ENCODE measurements at regions not wholly inside any gene's neighbourhood (a gene's known extent, or its start where the extent isn't known, plus 50 kb on each side); places are given as distances from the start of the nearest gene placed in this dataset.

DNA sequence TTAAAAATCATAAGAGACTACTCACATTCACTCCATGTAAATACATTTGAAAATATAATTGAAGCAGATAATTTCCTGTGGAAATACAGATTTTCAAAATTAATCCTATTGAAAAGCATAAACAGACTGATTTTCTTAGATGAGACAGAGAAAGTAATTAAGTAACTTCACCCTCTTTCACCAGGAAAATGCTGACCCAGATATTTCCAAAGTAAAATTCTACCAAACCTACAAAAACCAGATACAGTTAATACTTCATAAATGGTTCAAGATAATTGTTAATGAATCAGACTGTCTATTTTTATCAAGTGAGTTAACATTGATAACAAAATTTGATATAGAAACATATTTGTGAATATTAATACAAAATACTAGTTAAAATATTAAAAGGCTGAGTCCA is 233.5 kb upstream of the KHDRBS2 start:
- in situ Hi-C loops (cut with HindIII; ENCODE audit: low pct_ligation_motif_present, low pct_unique_long_range_greater_than_20kb, low sequenced_read_pairs), result no loop called here
- no peak for DNase-seq

DNA sequence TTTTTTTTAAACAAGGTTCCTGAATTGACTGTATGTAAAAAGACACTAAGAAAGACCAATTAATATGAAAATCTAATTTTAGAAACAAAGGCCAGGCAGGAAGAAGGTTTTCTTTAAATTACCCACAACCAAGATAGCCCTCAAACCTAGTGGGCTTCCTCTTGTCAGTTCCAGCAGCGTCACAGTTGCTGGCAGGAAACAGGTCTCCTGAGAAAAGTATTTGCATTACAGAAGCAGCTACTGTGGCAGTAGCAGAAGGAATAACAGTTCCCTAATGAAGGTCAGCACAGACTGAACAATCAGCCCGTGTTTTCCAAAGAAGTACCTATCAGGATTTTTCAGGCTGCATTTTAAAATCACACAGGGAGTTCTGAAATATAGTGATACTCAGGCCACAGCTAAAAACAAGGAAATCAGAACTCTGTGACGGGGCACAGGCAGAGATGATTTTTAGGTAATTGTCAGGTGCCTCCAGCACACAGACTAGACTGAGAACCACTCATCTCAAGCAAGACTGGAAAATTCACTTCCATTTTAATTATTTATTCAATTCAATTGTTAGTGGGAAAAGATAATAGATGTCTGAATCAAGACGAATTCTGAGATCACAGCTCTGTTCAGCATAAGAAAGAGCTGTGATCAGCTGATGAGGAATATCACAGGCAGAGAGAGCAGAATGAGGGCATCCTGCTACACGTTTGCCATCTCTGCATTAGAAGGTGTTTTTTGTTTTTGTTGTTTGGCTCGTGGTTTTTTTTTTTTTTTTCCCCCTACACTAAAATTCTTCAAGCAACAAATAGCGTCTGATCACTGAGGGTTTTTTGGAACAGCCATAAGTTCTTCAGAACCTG is 230.5 kb upstream of the KHDRBS2 start:
- DNase-seq, result no peak
- in situ Hi-C loops (cut with HindIII; ENCODE audit: low pct_ligation_motif_present, low pct_unique_long_range_greater_than_20kb, low sequenced_read_pairs), result no loop called here

DNA sequence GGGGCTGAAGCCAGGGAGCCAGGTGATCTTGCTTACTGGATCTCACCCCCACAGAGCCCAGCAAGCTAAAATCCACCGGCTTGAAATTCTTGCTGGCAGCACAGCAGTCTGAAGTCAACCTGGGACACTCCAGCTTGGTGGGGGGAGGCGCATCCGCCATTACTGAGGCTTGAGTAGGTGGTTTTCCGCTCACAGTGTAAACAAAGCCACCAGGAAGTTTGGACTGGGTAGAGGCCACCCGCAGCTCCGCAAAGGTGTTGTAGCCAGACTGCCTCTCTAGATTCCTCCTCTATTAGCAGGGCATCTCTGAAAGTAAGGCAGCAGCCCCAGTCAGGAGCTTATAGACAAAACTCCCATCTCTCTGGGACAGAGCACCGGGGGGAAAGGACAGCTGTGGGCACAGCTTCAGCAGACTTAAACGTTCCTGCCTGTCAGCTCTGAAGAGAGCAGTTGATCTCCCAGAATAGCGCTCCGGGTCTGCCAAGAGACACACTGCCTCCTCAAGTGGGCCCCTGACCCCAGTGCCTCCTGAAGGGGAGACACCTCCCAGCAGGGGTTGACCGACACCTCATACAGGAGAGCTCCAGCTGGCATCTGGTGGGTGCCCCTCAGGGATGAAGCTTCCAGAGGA is 206.3 kb upstream of the KHDRBS2 start:
- no peak for DNase-seq
- in situ Hi-C loops (cut with HindIII; ENCODE audit: low pct_ligation_motif_present, low pct_unique_long_range_greater_than_20kb, low sequenced_read_pairs), result no loop called here

DNA sequence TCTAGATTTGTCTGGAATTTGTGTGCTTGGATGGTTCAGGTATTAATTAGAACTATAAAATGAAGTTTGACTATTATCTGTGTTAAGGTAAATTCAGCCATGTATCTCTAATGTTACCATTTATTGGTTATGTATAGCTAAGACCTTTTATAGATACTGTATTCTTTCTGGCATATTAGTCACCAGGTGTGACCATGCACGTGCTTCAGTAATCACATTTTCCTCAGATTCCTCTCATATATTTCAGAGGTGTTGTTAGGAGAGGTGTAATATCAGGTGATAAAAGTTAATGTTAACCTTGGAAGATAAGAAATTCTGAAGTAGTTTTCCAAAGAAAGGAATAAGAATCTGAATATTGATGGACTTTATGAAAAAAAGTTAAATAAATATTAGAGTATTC is 194.5 kb upstream of the KHDRBS2 start:
- DNase-seq, result no peak
- in situ Hi-C loops (cut with HindIII; ENCODE audit: low pct_ligation_motif_present, low pct_unique_long_range_greater_than_20kb, low sequenced_read_pairs), result no loop called here

DNA sequence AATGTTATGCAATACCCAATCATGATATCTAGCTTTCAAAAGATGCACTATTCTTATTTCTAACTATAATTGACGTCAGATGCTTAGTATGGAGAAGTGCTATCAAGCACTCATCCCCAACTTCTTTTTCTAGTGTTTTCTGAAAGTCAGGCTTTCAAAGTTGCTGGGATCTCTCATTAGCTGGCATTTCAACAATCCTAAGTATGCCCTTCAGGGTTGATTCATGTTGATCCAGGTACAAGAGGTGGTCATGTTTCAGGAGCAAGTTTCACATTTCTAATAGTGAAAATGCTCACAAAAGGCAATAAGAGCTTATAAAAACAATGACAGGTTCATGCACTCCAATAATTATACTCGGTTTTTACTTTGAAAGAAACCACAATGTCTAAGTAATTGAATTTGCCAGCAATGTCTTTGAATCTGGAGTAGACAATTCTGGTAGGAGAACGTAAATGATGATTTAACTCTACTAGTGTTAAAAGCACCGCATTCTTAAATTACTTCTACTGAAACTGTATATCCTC is 193.7 kb upstream of the KHDRBS2 start:
- in situ Hi-C loops (cut with HindIII; ENCODE audit: low pct_ligation_motif_present, low pct_unique_long_range_greater_than_20kb, low sequenced_read_pairs), result no loop called here
- no peak for DNase-seq

DNA sequence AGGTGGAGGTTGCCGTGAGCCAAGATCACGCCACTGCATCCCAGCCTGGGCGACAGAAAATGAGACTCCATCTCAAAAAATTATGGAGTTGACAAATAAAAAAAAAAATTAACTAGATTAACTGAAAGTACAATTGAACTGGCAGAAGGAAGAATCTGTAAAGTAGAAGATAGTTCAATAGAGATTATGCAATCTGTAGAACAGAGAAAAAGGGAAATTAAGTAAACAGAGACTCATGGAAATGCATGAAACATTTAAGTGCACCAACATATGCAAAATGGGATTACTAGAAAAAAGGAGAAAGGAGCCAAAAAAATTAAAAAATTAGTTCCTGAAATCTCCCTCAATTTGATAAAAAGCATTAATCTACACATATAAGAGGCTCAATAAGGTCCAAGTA is 188.8 kb upstream of the KHDRBS2 start:
- in situ Hi-C loops (cut with HindIII; ENCODE audit: low pct_ligation_motif_present, low pct_unique_long_range_greater_than_20kb, low sequenced_read_pairs), result no loop called here
- DNase-seq, result no peak

DNA sequence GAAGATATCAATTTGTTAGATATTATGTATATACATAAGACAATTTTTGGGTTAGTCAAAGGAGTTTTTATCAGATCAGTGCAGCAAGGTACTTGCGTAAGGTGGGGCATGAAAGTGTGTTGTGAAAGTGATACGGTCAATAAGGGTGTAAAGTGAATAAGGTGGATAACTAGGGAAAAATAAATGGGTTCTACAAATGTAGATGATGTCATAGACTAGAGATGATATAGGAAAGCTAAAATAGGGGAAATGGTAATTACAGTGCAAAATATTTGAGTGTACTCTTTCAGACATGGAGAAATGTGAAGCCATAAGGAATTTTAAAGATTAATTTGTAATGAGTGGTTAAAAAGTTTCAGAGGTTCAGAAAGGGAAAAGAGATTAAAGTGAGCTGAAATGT is 180.6 kb upstream of the KHDRBS2 start:
- DNase-seq, result no peak
- in situ Hi-C loops (cut with HindIII; ENCODE audit: low pct_ligation_motif_present, low pct_unique_long_range_greater_than_20kb, low sequenced_read_pairs), result no loop called here

DNA sequence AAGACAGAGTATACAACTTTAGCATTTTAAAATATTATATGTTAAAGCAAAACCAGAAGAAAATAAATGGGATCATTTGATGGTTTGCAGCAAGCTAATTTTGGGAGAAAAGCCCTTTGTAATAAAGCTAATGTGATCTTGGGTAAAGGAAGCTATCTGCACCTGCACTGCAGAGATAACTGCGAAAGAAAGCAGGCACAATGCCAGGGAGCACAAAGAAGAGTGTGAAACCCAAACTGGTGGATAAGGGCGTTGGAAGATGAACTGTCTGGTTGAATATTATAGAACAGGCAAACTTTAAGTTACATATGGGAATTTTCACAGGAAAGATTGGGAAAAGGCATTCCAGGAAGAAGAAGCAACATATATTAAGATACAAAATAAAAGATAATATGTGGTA is 179.2 kb upstream of the KHDRBS2 start:
- in situ Hi-C loops (cut with HindIII; ENCODE audit: low pct_ligation_motif_present, low pct_unique_long_range_greater_than_20kb, low sequenced_read_pairs), result no loop called here
- no peak for DNase-seq

DNA sequence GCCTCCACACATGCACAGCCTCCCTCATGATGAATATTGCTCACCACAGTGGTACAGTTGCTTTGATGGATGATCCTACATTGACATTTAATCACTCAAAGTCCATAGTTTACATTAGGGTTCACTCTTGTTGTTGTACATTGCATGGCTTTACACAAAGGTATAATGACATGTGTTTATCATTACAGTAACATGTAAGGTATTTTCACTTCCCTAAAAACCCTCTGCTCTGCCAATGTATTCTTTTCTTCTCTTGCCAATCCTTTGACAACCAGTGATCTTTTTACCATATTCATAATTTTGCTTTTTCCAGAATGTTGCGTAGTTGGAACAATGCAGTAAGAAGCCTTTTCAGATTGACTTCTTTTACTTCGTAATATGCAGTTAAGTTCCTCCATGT is 166.6 kb upstream of the KHDRBS2 start:
- DNase-seq, result no peak
- in situ Hi-C loops (cut with HindIII; ENCODE audit: low pct_ligation_motif_present, low pct_unique_long_range_greater_than_20kb, low sequenced_read_pairs), result no loop called here

DNA sequence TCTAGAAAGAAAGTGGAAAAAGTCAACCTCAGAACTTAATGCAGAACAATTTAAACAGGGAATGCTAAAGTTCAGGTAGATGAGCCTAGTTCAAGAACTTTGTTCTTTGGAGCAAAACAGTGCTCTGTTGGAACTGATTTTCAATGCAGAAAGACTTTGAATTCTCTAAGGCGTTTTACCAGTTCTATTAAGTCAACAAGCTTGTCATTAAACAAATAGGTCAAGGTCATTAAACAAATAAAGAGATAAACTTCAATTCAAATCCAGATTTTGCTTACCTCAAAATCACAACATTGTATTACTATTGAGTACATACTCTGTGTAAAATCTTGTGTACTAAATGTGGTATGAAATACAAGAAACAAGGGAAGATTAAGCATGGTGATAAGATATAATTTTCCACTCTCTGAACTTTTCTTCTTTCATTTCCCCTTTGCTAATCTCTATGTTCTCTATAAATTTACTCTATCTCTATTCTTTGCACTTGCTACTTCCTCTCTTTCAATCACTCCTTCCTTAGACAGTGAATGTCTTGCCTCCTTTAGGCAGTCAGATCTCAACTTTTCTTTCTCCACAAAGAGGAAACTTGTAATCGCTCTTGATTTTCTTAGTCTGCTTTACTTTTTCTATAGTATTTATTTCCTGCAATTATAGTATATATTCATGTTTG is 160.8 kb upstream of the KHDRBS2 start:
- in situ Hi-C loops (cut with HindIII; ENCODE audit: low pct_ligation_motif_present, low pct_unique_long_range_greater_than_20kb, low sequenced_read_pairs), result no loop called here
- DNase-seq, result no peak

DNA sequence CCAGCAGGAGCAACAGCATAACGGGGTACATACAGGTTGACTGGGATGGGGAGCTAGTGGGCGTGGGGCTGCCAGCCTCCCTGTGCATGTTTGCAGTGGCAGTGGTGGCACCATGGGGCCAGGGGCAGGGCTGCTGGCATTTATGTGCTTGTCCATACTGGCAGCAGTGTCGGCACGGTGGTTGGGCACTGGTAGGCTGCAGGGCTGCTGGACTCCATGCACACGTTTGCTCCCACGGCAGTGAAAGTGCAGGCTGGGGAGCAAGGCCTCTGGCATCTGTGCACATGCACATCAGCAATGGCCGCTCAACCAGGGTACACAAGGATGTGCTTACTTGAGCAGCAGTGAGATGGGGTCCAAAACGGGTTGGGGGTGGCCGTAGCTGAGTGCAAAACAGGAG is 159.5 kb upstream of the KHDRBS2 start:
- in situ Hi-C loops (cut with HindIII; ENCODE audit: low pct_ligation_motif_present, low pct_unique_long_range_greater_than_20kb, low sequenced_read_pairs), result no loop called here
- no peak for DNase-seq

DNA sequence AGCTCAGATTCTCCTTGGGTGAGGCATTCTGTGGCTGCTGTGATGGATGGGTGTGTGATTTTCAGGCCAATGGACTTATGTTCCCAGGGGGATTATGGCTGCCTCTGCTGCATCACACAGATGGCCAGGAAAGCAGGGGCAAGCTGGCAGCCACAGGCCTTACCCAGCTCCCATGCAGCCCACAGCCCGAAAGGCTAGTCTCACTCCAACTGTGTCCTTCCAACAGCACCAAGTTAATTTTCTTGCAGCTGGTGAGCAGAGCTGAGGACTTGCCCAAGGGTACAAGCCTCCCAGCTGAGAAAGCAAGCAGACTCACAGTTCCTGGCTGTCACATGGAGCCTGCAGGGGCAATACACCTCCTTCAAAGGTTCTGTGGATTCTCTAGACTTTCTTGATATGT is 155.2 kb upstream of the KHDRBS2 start:
- no peak for DNase-seq
- in situ Hi-C loops (cut with HindIII; ENCODE audit: low pct_ligation_motif_present, low pct_unique_long_range_greater_than_20kb, low sequenced_read_pairs), result no loop called here

DNA sequence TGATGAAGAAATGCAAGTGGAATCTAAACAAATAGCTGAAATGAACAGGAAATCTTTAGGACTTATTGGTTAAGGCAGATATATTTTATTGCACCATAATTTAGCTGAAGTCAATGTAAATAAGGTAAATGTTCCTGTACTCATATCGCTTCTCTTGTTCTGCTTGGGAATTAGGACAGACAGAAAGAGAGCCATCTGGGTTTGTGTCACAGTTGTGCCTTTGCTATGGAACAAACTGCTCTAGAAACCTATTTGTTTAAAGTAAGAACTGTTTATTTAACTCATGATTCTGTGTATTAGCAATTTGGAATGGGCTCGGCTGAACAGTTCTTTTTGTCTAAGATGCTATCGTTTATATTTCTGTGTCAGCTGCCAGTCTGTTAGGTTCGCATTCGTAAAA is 143.8 kb upstream of the KHDRBS2 start:
- in situ Hi-C loops (cut with HindIII; ENCODE audit: low pct_ligation_motif_present, low pct_unique_long_range_greater_than_20kb, low sequenced_read_pairs), result no loop called here
- DNase-seq, result no peak

DNA sequence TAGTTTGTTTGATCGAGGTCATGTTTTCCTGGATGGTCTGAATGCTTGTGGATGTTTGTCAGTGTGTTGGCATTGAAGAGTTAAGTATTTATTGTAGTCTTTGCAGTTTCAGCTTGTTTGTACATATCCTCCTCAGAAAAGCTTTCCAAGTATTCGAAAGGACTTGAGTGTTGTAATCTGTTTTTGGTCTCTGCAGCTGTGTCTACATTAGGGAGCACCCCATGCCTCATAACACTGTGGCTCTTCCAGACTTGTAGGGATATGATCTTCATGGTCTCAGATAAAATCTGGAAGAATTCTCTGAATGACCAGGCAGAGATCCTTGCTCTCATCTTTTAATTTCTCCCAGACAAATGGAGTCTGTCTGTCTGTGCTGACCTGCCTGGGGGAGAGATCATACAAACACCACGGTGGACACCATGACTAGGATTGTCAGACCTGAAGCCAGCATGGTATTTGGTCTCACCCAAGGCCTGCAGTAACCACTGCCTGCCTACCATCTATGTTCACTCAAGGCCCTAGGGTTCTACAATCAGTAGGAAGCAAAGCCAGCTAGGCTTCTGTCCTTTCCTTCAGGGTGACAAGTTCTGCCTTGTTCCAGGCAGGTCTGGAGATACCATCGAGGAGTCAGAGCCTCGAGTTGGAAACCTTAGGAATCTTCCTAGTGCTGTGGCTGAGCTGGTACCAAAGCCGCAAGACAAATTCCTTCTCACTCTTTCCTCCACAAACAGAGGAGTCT is 114.7 kb upstream of the KHDRBS2 start:
- no peak for DNase-seq
- in situ Hi-C loops (cut with HindIII; ENCODE audit: low pct_ligation_motif_present, low pct_unique_long_range_greater_than_20kb, low sequenced_read_pairs), result no loop called here

DNA sequence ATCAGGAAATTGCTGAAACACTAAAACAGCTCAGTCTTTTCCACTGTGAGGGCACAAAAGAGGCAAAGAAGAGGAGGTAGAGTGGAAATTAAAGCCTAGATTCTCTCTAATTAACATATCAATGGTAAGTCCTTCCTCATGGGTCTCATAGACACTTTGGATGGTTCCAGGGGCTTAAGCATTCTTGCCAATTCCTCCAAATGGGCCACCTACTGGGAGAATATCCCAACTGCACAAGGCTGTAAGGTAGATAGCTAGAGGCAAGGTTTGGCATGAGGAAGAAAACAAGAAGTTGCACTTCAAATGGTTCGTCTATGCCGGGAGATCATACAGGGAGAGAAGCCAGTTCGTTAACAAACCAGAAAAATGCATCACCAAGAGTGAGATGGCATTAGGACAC is 107.6 kb upstream of the KHDRBS2 start:
- no peak for DNase-seq
- in situ Hi-C loops (cut with HindIII; ENCODE audit: low pct_ligation_motif_present, low pct_unique_long_range_greater_than_20kb, low sequenced_read_pairs), result no loop called here

DNA sequence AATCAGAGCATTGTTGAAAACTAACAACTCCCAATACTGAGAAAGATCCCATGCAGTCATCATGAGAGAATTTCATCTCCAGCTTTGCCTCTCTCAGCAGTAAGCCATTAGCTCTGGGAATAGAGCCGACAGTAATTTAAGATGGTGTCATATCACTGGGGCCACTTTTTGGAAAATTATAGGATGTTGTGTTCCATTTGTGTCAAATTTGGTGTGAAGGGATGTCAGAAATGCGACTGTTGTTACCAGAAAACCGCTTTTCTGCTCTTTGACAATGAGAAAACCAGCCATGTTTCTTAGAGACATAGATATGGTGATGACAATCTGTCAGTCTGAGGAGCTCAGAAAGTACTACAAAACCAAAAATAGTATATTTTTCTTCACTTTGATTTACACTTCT is 106.3 kb upstream of the KHDRBS2 start:
- in situ Hi-C loops (cut with HindIII; ENCODE audit: low pct_ligation_motif_present, low pct_unique_long_range_greater_than_20kb, low sequenced_read_pairs), result no loop called here
- no peak for DNase-seq

DNA sequence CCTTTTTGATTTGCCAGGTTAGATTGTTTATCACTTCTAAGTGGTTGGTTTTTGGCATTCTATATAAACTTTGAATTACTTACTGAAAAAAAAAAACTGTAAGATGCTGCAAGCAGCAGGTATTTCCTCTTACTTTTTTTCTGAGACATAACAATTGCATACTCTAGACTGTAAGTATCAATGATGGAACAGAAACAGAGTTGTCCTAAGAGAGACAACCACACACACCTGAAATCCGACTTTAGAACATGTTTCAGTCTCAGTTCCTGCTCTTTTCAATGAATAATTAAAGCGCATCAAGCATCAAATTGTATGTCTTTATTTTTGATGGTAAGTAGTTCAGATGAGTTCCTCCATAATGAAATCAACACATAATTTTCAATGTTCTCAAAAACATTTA is 105.3 kb upstream of the KHDRBS2 start:
- in situ Hi-C loops (cut with HindIII; ENCODE audit: low pct_ligation_motif_present, low pct_unique_long_range_greater_than_20kb, low sequenced_read_pairs), result no loop called here
- DNase-seq, result no peak

DNA sequence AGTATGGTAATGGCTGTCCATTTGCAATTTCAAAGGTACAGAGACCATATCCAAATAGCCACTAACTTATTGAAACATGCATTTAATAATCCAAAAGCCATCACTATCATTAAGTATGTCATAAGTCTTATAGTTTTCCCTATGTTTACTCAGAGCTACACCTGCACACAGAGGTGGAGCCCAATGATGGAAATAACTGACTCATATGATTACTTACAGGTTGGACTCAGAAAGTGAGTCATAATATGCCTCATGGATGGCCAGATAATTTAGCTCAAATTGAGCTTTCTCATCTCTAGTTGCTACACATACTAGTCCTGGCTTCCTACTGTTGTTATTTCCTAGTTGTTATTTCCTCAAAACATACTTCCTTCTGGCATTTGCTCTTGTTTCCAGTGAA is 104.4 kb upstream of the KHDRBS2 start:
- in situ Hi-C loops (cut with HindIII; ENCODE audit: low pct_ligation_motif_present, low pct_unique_long_range_greater_than_20kb, low sequenced_read_pairs), result no loop called here

More for the DNA sequence above, 104.4 kb upstream of the KHDRBS2 start:
- no peak for DNase-seq
